Panc1 (cell line): ENCODE measurements at regions not wholly inside any gene's neighbourhood (a gene's known extent, or its start where the extent isn't known, plus 50 kb on each side); places are given as distances from the start of the nearest gene placed in this dataset.

Experiments
- ATAC-seq: fragments of 200-7000 bp; cut with Tn5 transposase; 2 replicates; pipeline ENCODE4 v1.9.1; 2020; ENCODE audit warnings: mild to moderate bottlenecking, moderate library complexity
- BruUV-seq: library from RNA; stranded (reverse); fragments of 400-500 nt; replicated peaks from 2 replicates; lab custom pipeline; 2021; lab: Mats Ljungman, UMichigan
- CTCF ChIA-PET: fragments of 300-600 bp; sonication (Branson Sonifier 250); formaldehyde crosslinking; loops from one replicate; lab custom pipeline; 2022; ENCODE audit warnings: antibody characterized with exemption; lab: Charles Lee
- POLR2A ChIA-PET: fragments of 300-600 bp; sonication (Branson Sonifier 250); formaldehyde crosslinking; loops from one replicate; lab custom pipeline; 2022; ENCODE audit warnings: antibody characterized with exemption; lab: Charles Lee
- DNase-seq: peaks from one replicate; pipeline ENCODE4 v3.0.0-alpha.2; 2010; ENCODE audit warnings: low read depth, low spot score
- H3K27ac ChIP-seq: 2 replicates; pipeline ENCODE4 v1.5.1; 2011; ENCODE audit warnings: mild to moderate bottlenecking, low read length, inconsistent platforms
- H3K27me3 ChIP-seq: fragments of 200-500 bp; sonication (Bioruptor generic); 2 replicates; pipeline ENCODE4 v1.6.0; 2014; ENCODE audit warnings: low read length, inconsistent platforms; ENCODE audit not compliant: control insufficient read depth, insufficient read depth
- H3K36me3 ChIP-seq: fragments of 200-500 bp; sonication (Bioruptor generic); 2 replicates; pipeline ENCODE4 v1.5.1; 2014; ENCODE audit warnings: inconsistent platforms, mild to moderate bottlenecking, low read length, moderate library complexity; ENCODE audit not compliant: control insufficient read depth, insufficient read depth
- H3K4me1 ChIP-seq: 2 replicates; pipeline ENCODE4 v1.5.1; 2011; ENCODE audit warnings: inconsistent platforms, mild to moderate bottlenecking, low read length, moderate library complexity; ENCODE audit not compliant: control insufficient read depth, insufficient read depth
- H3K4me3 ChIP-seq, 2 experiments: 2 replicates each; pipeline ENCODE4 v1.5.1; 2011 to 2012; ENCODE audit warnings: low read depth in 2 of 2, low read length in 2 of 2, mild to moderate bottlenecking in 2 of 2, inconsistent platforms in 1 of 2, moderate library complexity in 1 of 2
- H3K9me3 ChIP-seq: fragments of 200-500 bp; sonication (Bioruptor generic); 2 replicates; pipeline ENCODE4 v1.5.1; 2014; ENCODE audit warnings: low read depth, mild to moderate bottlenecking, inconsistent platforms, low read length, moderate library complexity; ENCODE audit not compliant: control insufficient read depth, insufficient read depth
- POLR2AphosphoS5 ChIP-seq: IDR thresholded peaks from 2 replicates; pipeline ENCODE4 v1.6.1; 2012; ENCODE audit warnings: mild to moderate bottlenecking, low read depth, low read length, moderate library complexity
- REST ChIP-seq, 2 experiments: IDR thresholded peaks; 2 replicates each; pipeline ENCODE4 v1.6.1; 2011 to 2012; ENCODE audit warnings: low read depth in 2 of 2, control low read depth in 1 of 2, low read length in 1 of 2, mild to moderate bottlenecking in 1 of 2, moderate library complexity in 1 of 2; ENCODE audit not compliant: insufficient read depth in 1 of 2
- SIN3A ChIP-seq: IDR thresholded peaks from 2 replicates; pipeline ENCODE4 v1.6.1; 2012; ENCODE audit warnings: low read depth, mild to moderate bottlenecking, low read length, moderate library complexity, borderline replicate concordance; ENCODE audit not compliant: insufficient read depth
- TCF7L2 ChIP-seq: IDR thresholded peaks from 2 replicates; pipeline ENCODE4 v1.6.1; 2011; ENCODE audit warnings: mild to moderate bottlenecking, low read depth, low read length, inconsistent platforms
- in situ Hi-C: cut with HindIII; loops from 2 replicates; pipeline ENCODE4 v1.10.0; 2016; ENCODE audit warnings: low sequenced_read_pairs, low pct_unique_long_range_greater_than_20kb
- intact Hi-C: fragments of 100-400 bp; cut with micrococcal nuclease; formaldehyde crosslinking; loops from one replicate; pipeline ENCODE4 v1.10.0; 2022; ENCODE audit not compliant: unreplicated experiment
- TF ChIP-seq, protein P1 (sequence below): fragments of 450-650 bp; IDR thresholded peaks from 2 replicates; pipeline ENCODE4 v1.5.1; 2017; ENCODE audit warnings: mild to moderate bottlenecking

- intact Hi-C loops (no loop called here), in situ Hi-C loops (no loop called here)
- no peaks in the 10 kb centered on the region for H3K27me3 ChIP-seq
- no peaks in the 10 kb centered on the region for H3K36me3 ChIP-seq
- DNase-seq = no peak
- H3K4me3 ChIP-seq = no peak overlapping the region
- no TSS peak for BruUV-seq
- H3K9me3 ChIP-seq = no peaks in the 10 kb centered on the region
- no peaks in the 10 kb centered on the region for H3K4me1 ChIP-seq
- TF ChIP-seq REST (IDR thresholded peaks at IDR 0.05; ENCODE audit: insufficient read depth in 1 of 2, low read depth in 2 of 2, low read length in 1 of 2) = no peak
- no peak for TF ChIP-seq SIN3A
- TF ChIP-seq POLR2AphosphoS5 = no peak
- TF ChIP-seq, protein P1, sequence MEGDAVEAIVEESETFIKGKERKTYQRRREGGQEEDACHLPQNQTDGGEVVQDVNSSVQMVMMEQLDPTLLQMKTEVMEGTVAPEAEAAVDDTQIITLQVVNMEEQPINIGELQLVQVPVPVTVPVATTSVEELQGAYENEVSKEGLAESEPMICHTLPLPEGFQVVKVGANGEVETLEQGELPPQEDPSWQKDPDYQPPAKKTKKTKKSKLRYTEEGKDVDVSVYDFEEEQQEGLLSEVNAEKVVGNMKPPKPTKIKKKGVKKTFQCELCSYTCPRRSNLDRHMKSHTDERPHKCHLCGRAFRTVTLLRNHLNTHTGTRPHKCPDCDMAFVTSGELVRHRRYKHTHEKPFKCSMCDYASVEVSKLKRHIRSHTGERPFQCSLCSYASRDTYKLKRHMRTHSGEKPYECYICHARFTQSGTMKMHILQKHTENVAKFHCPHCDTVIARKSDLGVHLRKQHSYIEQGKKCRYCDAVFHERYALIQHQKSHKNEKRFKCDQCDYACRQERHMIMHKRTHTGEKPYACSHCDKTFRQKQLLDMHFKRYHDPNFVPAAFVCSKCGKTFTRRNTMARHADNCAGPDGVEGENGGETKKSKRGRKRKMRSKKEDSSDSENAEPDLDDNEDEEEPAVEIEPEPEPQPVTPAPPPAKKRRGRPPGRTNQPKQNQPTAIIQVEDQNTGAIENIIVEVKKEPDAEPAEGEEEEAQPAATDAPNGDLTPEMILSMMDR = no peak
- TF ChIP-seq TCF7L2 = no peak
- no peak for ATAC-seq
- POLR2A ChIA-PET = no interaction called here
- H3K27ac ChIP-seq = no peak overlapping the region
- CTCF ChIA-PET = no interaction called here
Measured at GRCh38 chr12:22881878-22882385, 257.0 kb downstream of the ETNK1 start.

DNA sequence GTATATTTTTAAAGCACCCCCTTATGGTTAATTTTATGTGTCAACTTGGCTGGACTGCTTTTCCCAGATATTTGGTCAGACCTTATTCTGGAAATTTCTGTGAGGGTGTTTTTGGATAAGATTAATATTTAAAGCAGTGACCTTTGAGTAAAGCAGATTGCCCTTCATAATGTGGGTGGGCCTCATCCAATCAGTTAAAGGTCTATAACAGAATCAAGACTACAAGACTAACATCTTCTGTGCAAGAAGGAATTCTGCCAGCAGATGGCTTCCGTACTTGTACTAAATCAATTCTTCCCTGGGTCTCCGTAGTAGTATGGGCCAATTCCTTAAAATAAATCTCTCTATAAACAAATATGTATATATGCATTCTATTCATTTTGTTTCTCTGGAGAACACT is 257.6 kb downstream of the ETNK1 start:
- in situ Hi-C loops (no loop called here), intact Hi-C loops (no loop called here)
- no peaks in the 10 kb centered on the region for H3K9me3 ChIP-seq
- ChIA-PET POLR2A (no interaction called here), CTCF (no interaction called here)
- no peak overlapping the region for H3K27ac ChIP-seq
- no peaks in the 10 kb centered on the region for H3K27me3 ChIP-seq
- H3K4me3 ChIP-seq = no peak overlapping the region
- no peaks in the 10 kb centered on the region for H3K4me1 ChIP-seq
- TF ChIP-seq SIN3A = no peak
- TF ChIP-seq, protein P1 = no peak
- TF ChIP-seq REST (IDR thresholded peaks at IDR 0.05; ENCODE audit: insufficient read depth in 1 of 2, low read depth in 2 of 2, low read length in 1 of 2) = no peak
- TF ChIP-seq TCF7L2 = no peak
- TF ChIP-seq POLR2AphosphoS5 = no peak
- DNase-seq (no peak), ATAC-seq (no peak)
- no peaks in the 10 kb centered on the region for H3K36me3 ChIP-seq
- BruUV-seq = no TSS peak
